ENCODE measurements at regions not wholly inside any gene's neighbourhood (a gene's known extent, or its start where the extent isn't known, plus 50 kb on each side); places are given as distances from the start of the nearest gene placed in this dataset.
"Not testable (repeated sequence)": the region's sequence is repeated elsewhere in the genome, so short reads cannot be mapped to it uniquely, and the experiment has no call there.

GRCh38 chr2:125172181-125172580 is 1147.1 kb downstream of the CNTNAP5 start:
- intact Hi-C loops (cut with DNase I, micrococcal nuclease): no loop called here
- no peak for ATAC-seq
- no peak for DNase-seq

GRCh38 chr2:125175415-125175814 is 1150.3 kb downstream of the CNTNAP5 start:
- ATAC-seq (no peak), DNase-seq (no peak)
- intact Hi-C loops (cut with DNase I, micrococcal nuclease): no loop called here

DNA sequence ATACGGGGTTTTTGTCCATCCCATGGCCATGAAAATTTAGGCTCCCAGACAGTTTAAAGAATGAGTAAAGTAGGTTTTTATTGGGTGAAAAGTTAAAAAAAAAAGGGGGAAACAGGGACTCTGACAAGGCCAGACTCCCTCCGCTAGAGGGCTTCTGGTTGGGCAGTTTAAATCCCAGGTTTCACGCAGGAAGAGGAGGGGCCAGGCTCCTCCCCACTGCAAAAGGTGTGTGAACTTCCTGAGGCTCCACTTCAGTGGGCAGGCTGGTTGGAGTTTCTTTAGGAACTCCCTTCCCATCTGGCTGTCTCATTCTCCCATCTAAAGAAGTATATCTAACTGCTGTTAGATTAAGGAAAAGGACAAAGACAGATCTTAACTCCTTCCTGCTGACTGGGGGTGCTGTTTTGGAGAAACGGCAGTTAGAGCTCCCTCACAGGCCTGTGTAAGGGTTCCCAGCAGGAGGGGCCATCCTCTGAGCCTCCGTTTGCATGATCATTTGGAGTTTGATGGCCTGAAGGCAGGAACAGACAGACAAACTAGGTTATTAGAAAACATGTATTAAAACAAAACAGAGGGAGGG is 1160.7 kb downstream of the CNTNAP5 start:
- intact Hi-C loops (cut with DNase I, micrococcal nuclease): no loop called here
- no peak for ATAC-seq
- no peak for DNase-seq

DNA sequence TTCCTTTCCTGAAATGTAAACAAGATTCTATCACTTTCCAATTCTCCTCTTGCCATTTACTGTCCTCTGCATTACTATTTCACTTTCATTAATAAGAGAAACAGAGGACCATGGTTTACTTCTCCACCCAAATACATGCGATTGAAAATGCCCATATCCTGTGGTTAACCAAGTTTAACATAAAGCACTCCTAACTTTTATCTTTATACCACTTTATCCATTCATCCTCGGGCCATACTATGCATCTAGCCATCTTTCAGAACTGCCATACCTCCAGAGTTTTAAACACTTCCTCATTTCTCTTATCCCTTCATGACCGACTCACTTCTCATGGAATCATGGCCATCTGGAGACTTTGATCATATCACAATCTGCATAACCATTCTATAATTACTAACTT is 1182.3 kb downstream of the CNTNAP5 start:
- ATAC-seq: no peak
- intact Hi-C loops (cut with DNase I, micrococcal nuclease): no loop called here
- DNase-seq: no peak

DNA sequence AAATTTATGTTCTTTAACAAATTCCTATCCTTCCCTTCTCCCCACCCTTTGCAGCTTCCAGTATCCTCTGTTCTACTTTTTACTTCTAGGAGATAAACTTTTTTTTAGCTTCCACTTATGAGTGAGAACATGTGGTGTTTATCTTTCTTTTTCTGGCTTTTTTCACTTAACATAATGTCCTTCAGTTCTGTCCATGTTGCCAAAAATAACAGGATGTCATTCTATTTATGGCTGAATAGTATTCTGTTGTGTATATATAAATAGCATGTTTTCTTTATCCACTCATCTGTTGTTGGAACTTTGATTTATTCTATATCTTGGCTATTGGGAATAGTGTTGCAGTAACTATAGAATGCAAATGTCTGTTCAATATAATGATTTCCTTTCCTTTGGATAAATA is 1191.2 kb downstream of the CNTNAP5 start:
- intact Hi-C loops (cut with DNase I, micrococcal nuclease): no loop called here
- DNase-seq (no peak), ATAC-seq (no peak)

GRCh38 chr2:125224188-125224587 is 1199.1 kb downstream of the CNTNAP5 start:
- DNase-seq (no peak), ATAC-seq (no peak)
- intact Hi-C loops (cut with DNase I, micrococcal nuclease): no loop called here

DNA sequence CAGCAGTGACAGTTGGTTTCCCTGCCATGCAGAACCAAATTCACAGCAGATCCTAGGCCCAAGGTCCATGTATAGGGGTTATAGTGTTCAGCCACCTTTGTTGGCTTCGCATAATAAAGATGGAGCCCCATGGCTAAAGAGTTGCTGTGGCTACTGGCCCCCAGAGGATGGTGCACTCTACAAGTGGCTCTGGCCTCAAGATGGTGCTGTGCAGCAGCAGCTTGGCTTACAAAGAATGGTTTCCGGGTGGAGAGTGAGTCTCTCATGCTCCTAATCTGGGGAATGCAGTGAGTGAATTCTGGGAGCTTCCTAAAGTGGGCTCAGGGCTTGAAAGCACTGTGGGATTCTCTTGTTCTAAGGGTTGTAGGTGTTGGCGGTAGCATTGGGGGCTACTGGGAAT is 1199.7 kb downstream of the CNTNAP5 start:
- no peak for DNase-seq
- ATAC-seq: no peak
- intact Hi-C loops (cut with DNase I, micrococcal nuclease): no loop called here

- DNase-seq: no peak
- intact Hi-C loops (cut with DNase I, micrococcal nuclease): no loop called here
Observed at GRCh38 chr2:125227843-125228392, 1202.8 kb downstream of the CNTNAP5 start.

GRCh38 chr2:125240870-125241269 is 1215.8 kb downstream of the CNTNAP5 start:
- no peak for ATAC-seq
- DNase-seq: no peak
- intact Hi-C loops (cut with DNase I, micrococcal nuclease): no loop called here

More at GRCh38 chr2:125227843-125228392, 1202.8 kb downstream of the CNTNAP5 start:
- ATAC-seq: no peak

DNA sequence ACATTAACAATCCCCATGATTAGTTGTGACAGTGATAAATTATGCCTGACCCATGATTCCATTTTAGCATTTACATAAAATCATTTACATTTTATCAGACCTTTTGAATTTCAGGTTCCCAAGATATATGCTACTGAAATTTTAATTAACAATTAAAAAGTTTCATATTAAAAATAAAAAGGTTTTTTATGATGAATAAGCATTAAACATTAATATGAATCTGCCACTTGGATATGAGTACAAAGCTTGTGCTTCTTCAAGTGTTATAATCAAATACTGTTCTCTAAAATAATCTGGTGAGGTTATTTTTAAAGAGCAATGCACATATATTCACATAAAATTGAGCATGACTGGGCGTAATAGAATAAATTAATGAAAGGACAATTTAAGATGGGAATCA is 1218.0 kb downstream of the CNTNAP5 start:
- no peak for ATAC-seq
- intact Hi-C loops (cut with DNase I, micrococcal nuclease): no loop called here
- no peak for DNase-seq

DNA sequence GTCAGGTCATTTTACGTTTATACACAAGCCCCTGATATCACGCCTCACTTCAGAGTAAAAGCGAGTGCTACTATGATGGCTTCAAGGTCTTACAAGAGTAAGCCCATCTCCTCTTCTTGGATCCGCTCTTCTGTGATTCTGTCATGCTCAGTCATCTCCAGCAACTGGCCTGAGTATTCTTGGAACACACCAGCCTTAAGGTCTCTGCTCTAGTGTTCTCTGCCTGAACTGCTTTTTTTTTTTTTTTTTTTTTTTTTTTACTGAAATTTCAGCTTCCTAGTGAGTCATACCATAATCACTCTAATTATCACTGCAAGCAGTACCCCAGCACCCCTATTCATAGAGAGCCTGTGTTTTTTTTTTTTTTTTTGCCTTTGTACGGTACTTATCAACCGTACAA is 1228.9 kb downstream of the CNTNAP5 start:
- no peak for ATAC-seq
- no peak for DNase-seq
- intact Hi-C loops (cut with DNase I, micrococcal nuclease): no loop called here

DNA sequence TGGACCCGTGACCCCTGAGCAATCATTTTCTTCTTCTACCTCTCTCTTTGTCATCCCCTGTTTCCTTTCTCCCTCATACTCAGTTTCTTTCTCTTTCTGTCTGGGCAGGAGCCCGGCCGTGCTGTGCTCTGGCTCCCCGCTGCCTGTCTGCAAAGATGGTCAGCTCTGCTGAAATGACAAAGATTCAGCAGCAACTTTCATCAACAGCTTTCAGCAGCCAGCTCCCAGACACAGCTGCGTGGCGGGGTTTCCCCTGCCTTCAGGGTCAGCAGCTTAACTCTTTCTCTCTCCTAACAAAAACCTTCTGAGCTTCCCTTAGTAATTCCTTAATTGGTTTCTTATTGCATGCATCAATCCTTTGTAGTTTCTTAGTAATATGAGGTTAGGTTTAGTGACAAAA is 1234.4 kb downstream of the CNTNAP5 start:
- intact Hi-C loops (cut with DNase I, micrococcal nuclease): no loop called here
- ATAC-seq (no peak), DNase-seq (no peak)

DNA sequence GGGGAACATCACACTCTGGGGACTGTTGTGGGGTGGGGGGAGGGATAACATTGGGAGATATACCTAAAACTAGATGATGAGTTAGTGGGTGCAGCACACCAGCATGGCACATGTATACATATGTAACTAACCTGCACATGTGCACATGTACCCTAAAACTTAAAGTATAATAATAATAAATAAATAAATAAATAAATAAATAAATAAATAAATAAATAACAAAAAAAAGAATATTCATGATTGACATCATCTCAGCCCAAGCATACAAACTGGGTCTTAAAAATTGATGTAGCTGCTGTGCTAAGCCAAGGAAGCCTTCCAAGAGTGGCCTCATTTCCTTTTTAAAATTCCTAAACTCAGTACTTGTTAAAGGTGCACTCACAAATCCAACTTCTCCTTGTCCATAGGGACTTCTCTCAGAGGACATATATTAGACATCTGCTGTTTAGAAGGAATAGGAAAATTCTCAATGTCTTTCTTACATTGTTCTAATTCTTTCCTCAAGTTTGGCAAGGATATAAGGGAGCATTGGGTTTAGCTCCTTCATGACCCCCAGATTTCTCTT is 1235.4 kb downstream of the CNTNAP5 start:
- ATAC-seq; intact Hi-C loops (cut with DNase I, micrococcal nuclease); DNase-seq: not testable (repeated sequence)

- DNase-seq (no peak), ATAC-seq (no peak)
- intact Hi-C loops (cut with DNase I, micrococcal nuclease): no loop called here
Observed at GRCh38 chr2:125264453-125264852, 1239.4 kb downstream of the CNTNAP5 start.

- intact Hi-C loops (cut with DNase I, micrococcal nuclease): no loop called here
- DNase-seq (no peak), ATAC-seq (no peak)
Observed at GRCh38 chr2:125267683-125268082, 1242.6 kb downstream of the CNTNAP5 start.

GRCh38 chr2:125272651-125273050 is 1247.6 kb downstream of the CNTNAP5 start:
- DNase-seq (no peak), ATAC-seq (no peak)
- intact Hi-C loops (cut with DNase I, micrococcal nuclease): no loop called here

- DNase-seq (no peak), ATAC-seq (no peak)
- intact Hi-C loops (cut with DNase I, micrococcal nuclease): no loop called here
Observed at GRCh38 chr2:125274718-125275117, 1249.6 kb downstream of the CNTNAP5 start.

- peak; percentile 67 for ATAC-seq
- intact Hi-C loops (cut with DNase I, micrococcal nuclease): no loop called here
- no peak for DNase-seq
Observed at GRCh38 chr2:125280265-125280664, 1255.2 kb downstream of the CNTNAP5 start.

DNA sequence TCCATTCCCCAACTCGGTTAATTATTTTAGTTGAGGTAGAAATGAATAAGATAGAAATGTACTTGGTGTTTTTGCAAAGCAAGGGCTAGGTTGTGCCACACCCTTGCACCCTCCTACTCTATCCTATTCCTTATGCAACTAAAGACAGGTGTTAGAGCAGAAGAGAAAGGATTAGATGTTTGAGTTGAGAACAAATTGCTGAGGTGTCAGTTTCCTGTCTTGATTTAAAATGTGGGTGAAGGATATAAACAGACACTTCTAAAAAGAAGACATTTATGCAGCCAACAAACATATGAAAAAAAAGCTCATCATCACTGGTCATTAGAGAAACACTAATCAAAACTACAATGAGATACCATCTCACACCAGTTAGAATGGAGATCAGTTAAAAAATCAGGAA is 1256.2 kb downstream of the CNTNAP5 start:
- DNase-seq: no peak
- no peak for ATAC-seq
- intact Hi-C loops (cut with DNase I, micrococcal nuclease): no loop called here

- ATAC-seq (no peak), DNase-seq (no peak)
- intact Hi-C loops (cut with DNase I, micrococcal nuclease): no loop called here
Observed at GRCh38 chr2:125296742-125297141, 1271.7 kb downstream of the CNTNAP5 start.
